ENCODE measurements at regions not wholly inside any gene's neighbourhood (a gene's known extent, or its start where the extent isn't known, plus 50 kb on each side); places are given as distances from the start of the nearest gene placed in this dataset.

- no peak for TF ChIP-seq POLR2AphosphoS5 (IDR thresholded peaks at IDR 0.05)
- no peak for TF ChIP-seq EP300 (IDR thresholded peaks at IDR 0.05)
- no peak for TF ChIP-seq CTCF (IDR thresholded peaks at IDR 0.05)
- TF ChIP-seq POLR2A (IDR thresholded peaks at IDR 0.05; ENCODE audit: low read depth): no peak
Measured at GRCh38 chr9:84615544-84615943, 54.0 kb upstream of the NTRK2 start.

All from esophagus muscularis mucosa (tissue), 4 donors.